H1 (cell line): ENCODE measurements at regions not wholly inside any gene's neighbourhood (a gene's known extent, or its start where the extent isn't known, plus 50 kb on each side); places are given as distances from the start of the nearest gene placed in this dataset.

Experiments used
- CTCF ChIA-PET: fragments of 300-600 bp; sonication (Branson Sonifier 250); formaldehyde crosslinking; loops from one replicate; lab custom pipeline; 2021; ENCODE audit not compliant: partially characterized antibody; lab: Charles Lee
- POLR2A ChIA-PET: fragments of 300-600 bp; sonication (Branson Sonifier 250); formaldehyde crosslinking; loops from one replicate; lab custom pipeline; 2021; ENCODE audit warnings: inconsistent platforms; ENCODE audit not compliant: partially characterized antibody; lab: Charles Lee
- DNase-seq, 2 experiments: peaks; one replicate each; pipeline versions ENCODE4 v3.0.0 to v3.0.0-alpha.2; 2010 to 2022; ENCODE audit warnings: low spot score in 2 of 2, low read depth in 1 of 2, mixed read lengths in 1 of 2
- FAIRE-seq: peaks from 2 replicates; lab custom pipeline; 2011; peaks lifted over from hg19 to GRCh38; lab: Jason Lieb, UNC
- H2AFZ ChIP-seq: 2 replicates; pipeline ENCODE4 v1.8.1; 2012; ENCODE audit warnings: low read length, inconsistent platforms
- H2AK5ac ChIP-seq: 2 replicates; pipeline ENCODE4 v1.6.1; 2013; ENCODE audit warnings: low read depth, low read length
- H2BK120ac ChIP-seq: replicated peaks from 2 replicates; pipeline ENCODE3; 2013; ENCODE audit warnings: low read depth, low read length, inconsistent platforms
- H2BK12ac ChIP-seq: 2 replicates; pipeline ENCODE4 v1.6.1; 2013; ENCODE audit warnings: low read depth, low read length
- H2BK15ac ChIP-seq: 2 replicates; pipeline ENCODE4 v1.6.1; 2013; ENCODE audit warnings: low read length
- H2BK20ac ChIP-seq: 2 replicates; pipeline ENCODE4 v1.6.1; 2013; ENCODE audit warnings: low read length
- H2BK5ac ChIP-seq: 2 replicates; pipeline ENCODE4 v1.6.1; 2013; ENCODE audit warnings: low read depth, low read length
- H3K14ac ChIP-seq: 2 replicates; pipeline ENCODE4 v1.6.1; 2013; ENCODE audit warnings: inconsistent platforms; ENCODE audit not compliant: insufficient read length
- H3K18ac ChIP-seq: 2 replicates; pipeline ENCODE4 v1.6.1; 2013; ENCODE audit warnings: low read length; ENCODE audit errors: extremely low read depth
- H3K23ac ChIP-seq: 2 replicates; pipeline ENCODE4 v1.6.1; 2013; ENCODE audit warnings: inconsistent platforms; ENCODE audit not compliant: insufficient read length
- H3K23me2 ChIP-seq: 2 replicates; pipeline ENCODE4 v1.6.1; 2013; ENCODE audit warnings: low read depth, low read length
- H3K27ac ChIP-seq: 2 replicates; pipeline ENCODE4 v1.6.1; 2011; ENCODE audit warnings: low read depth, low read length, inconsistent platforms
- H3K27me3 ChIP-seq, 4 experiments: replicated peaks in 1 of 4; 1 replicate in 1 of 4; 2 replicates in 3 of 4; pipeline versions ENCODE4 v1.6.1 to v1.8.1; 2011 to 2013; ENCODE audit warnings: low read length in 3 of 4, mild to moderate bottlenecking in 3 of 4, inconsistent platforms in 2 of 4, mixed read lengths in 2 of 4, moderate library complexity in 1 of 4; ENCODE audit not compliant: control insufficient read depth in 3 of 4, insufficient read depth in 3 of 4; ENCODE audit errors: extremely low read depth in 1 of 4
- H3K36me3 ChIP-seq, 4 experiments: 2 replicates each; pipeline versions ENCODE4 v1.6.1 to v1.8.1; 2011 to 2013; ENCODE audit warnings: mild to moderate bottlenecking in 4 of 4, low read length in 3 of 4, moderate library complexity in 2 of 4, control low read depth in 1 of 4, inconsistent platforms in 1 of 4; ENCODE audit not compliant: insufficient read depth in 4 of 4, control insufficient read depth in 2 of 4
- H3K4ac ChIP-seq: replicated peaks from 2 replicates; pipeline ENCODE3; 2013; ENCODE audit warnings: low read length, low read depth, mixed read lengths, inconsistent platforms; ENCODE audit not compliant: insufficient read length
- H3K4me1 ChIP-seq, 4 experiments: replicated peaks in 1 of 4; 1 replicate in 1 of 4; 2 replicates in 3 of 4; pipeline versions ENCODE4 v1.6.1 to v1.8.1; 2011 to 2013; ENCODE audit warnings: low read length in 3 of 4, inconsistent platforms in 2 of 4, mixed read lengths in 1 of 4; ENCODE audit not compliant: insufficient read depth in 4 of 4, control insufficient read depth in 3 of 4
- H3K4me2 ChIP-seq, 2 experiments: 2 replicates each; pipeline versions ENCODE4 v1.6.1 to v1.8.1; 2011 to 2013; ENCODE audit warnings: low read depth in 2 of 2, low read length in 2 of 2, control low read depth in 1 of 2, inconsistent platforms in 1 of 2, mild to moderate bottlenecking in 1 of 2; ENCODE audit not compliant: insufficient read depth in 1 of 2
- H3K4me3 ChIP-seq, 4 experiments: fragments of 200-600, 300-600 bp in 1 of 4; sonication (generic), shearing (Covaris generic), sonication (Bioruptor Twin) in 1 of 4; 2 replicates each; pipeline versions ENCODE4 v1.5.1 to v1.8.1; 2011 to 2016; ENCODE audit warnings: low read length in 4 of 4, low read depth in 3 of 4, control low read depth in 2 of 4, inconsistent platforms in 2 of 4, mild to moderate bottlenecking in 2 of 4, mixed read lengths in 1 of 4, moderate library complexity in 1 of 4; ENCODE audit not compliant: insufficient read depth in 2 of 4; ENCODE audit errors: extremely low read depth in 1 of 4
- H3K56ac ChIP-seq: replicated peaks from 2 replicates; pipeline ENCODE3; 2013; ENCODE audit warnings: low read depth, mild to moderate bottlenecking, mixed read lengths, low read length, inconsistent platforms; ENCODE audit not compliant: insufficient read length
- H3K79me1 ChIP-seq: 2 replicates; pipeline ENCODE4 v1.6.1; 2013; ENCODE audit warnings: low read depth, low read length, control low read depth
- H3K79me2 ChIP-seq, 2 experiments: 2 replicates each; pipeline versions ENCODE4 v1.6.1 to v1.8.1; 2012 to 2013; ENCODE audit warnings: low read length in 2 of 2, mild to moderate bottlenecking in 2 of 2, inconsistent platforms in 1 of 2; ENCODE audit not compliant: insufficient read depth in 2 of 2, control insufficient read depth in 1 of 2
- H3K9ac ChIP-seq, 4 experiments: replicated peaks in 1 of 4; 1 replicate in 1 of 4; 2 replicates in 3 of 4; pipeline versions ENCODE4 v1.6.1 to v1.8.1; 2011 to 2013; ENCODE audit warnings: low read depth in 3 of 4, low read length in 3 of 4, control low read depth in 2 of 4, mild to moderate bottlenecking in 2 of 4, moderate library complexity in 2 of 4, inconsistent platforms in 1 of 4; ENCODE audit errors: extremely low read depth in 1 of 4
- H3K9me3 ChIP-seq, 2 experiments: 2 replicates each; pipeline versions ENCODE4 v1.6.1 to v1.8.1; 2012 to 2013; ENCODE audit warnings: mild to moderate bottlenecking in 2 of 2, moderate library complexity in 2 of 2, control low read depth in 1 of 2, inconsistent platforms in 1 of 2, low read depth in 1 of 2, low read length in 1 of 2, mixed read lengths in 1 of 2; ENCODE audit not compliant: insufficient read depth in 2 of 2
- H4K20me1 ChIP-seq, 2 experiments: replicated peaks in 1 of 2; 2 replicates each; pipeline versions ENCODE3 to v1.8.1; 2011 to 2013; ENCODE audit warnings: inconsistent platforms in 2 of 2, low read length in 2 of 2, mild to moderate bottlenecking in 1 of 2; ENCODE audit not compliant: insufficient read depth in 2 of 2, control insufficient read depth in 1 of 2
- H4K5ac ChIP-seq: 2 replicates; pipeline ENCODE4 v1.6.1; 2013; ENCODE audit warnings: low read length, low read depth, mixed read lengths, inconsistent platforms; ENCODE audit not compliant: insufficient read length
- H4K8ac ChIP-seq: 2 replicates; pipeline ENCODE4 v1.8.0; 2013; ENCODE audit warnings: mild to moderate bottlenecking, moderate library complexity, low read length, inconsistent platforms; ENCODE audit not compliant: insufficient read depth; ENCODE audit errors: extremely low read depth
- H4K91ac ChIP-seq: replicated peaks from 2 replicates; pipeline ENCODE3; 2013; ENCODE audit warnings: low read length, mixed read lengths, inconsistent platforms; ENCODE audit not compliant: insufficient read length
- WGBS, 2 experiments: shearing (Covaris generic) in 1 of 2; methylation state at CpG; one replicate each; pipeline versions ENCODE4 v1.1.6 to v1.1.7; 2013 to 2015; ENCODE audit warnings: low lambda C conversion rate in 2 of 2, mixed read lengths in 2 of 2, inconsistent platforms in 1 of 2, low coverage in 1 of 2, missing lambda C conversion rate in 1 of 2; ENCODE audit not compliant: insufficient replicate concordance in 2 of 2, insufficient coverage in 1 of 2, insufficient read length in 1 of 2; ENCODE audit errors: extremely low coverage in 1 of 2, missing lambda C conversion rate in 1 of 2; 5-methylcytosine and 5-hydroxymethylcytosine counted together

- Histone ChIP-seq H3K36me3 (no peaks in the 10 kb centered on the region), H2BK120ac (no peak overlapping the region), H3K56ac (no peak overlapping the region), H3K23me2 (no peaks in the 10 kb centered on the region), H3K79me1 (no peaks in the 10 kb centered on the region), H4K20me1 (no peaks in the 10 kb centered on the region), H3K27me3 (no peaks in the 10 kb centered on the region), H3K4ac (no peak overlapping the region), H3K79me2 (no peaks in the 10 kb centered on the region), H4K5ac (no peak overlapping the region), H3K4me1 (peaks cover 0 to 11% (median 5%) of the 10 kb centered on the region in 4 experiments; a peak in 3 of 7 replicates), H3K18ac (no peak overlapping the region), H3K4me2 (no peak overlapping the region), H2BK12ac (no peak overlapping the region), H3K9ac (no peak overlapping the region), H2BK20ac (no peak overlapping the region), H2BK5ac (no peak overlapping the region), H3K14ac (no peak overlapping the region), H2BK15ac (no peak overlapping the region), H2AK5ac (no peak overlapping the region), H3K4me3 (no peak overlapping the region), H3K23ac (no peak overlapping the region), H4K8ac (no peak overlapping the region), H3K9me3 (no peaks in the 10 kb centered on the region), H3K27ac (no peak overlapping the region), H2AFZ (no peak overlapping the region), H4K91ac (peak overlapping the region; percentile 38)
- FAIRE-seq (no peak), DNase-seq (no peak)
- WGBS, 2 experiments = 96% methylated on average over 8 of the region's 8 CpGs; no CpG with 5 or more reads in 1 of the 2 experiments
- POLR2A ChIA-PET = interaction anchor here (0.5 to 0.8 kb wide), 2 partner anchors 26 to 1191 kb away, joined by 3 read pairs; no protein-coding TSS in a partner anchor
- CTCF ChIA-PET = interaction anchor here (1.4 kb wide), 1 partner anchor 34 kb away, joined by 4 read pairs; no protein-coding TSS in a partner anchor
These were observed 273.0 kb downstream of the ELAVL2 start for GRCh38 chr9:23552876-23553601.
